ENCODE measurements at regions not wholly inside any gene's neighbourhood (a gene's known extent, or its start where the extent isn't known, plus 50 kb on each side); places are given as distances from the start of the nearest gene placed in this dataset.

GRCh38 chrX:85501349-85501748 is 121.9 kb upstream of the POF1B start:
- no peak for TF ChIP-seq GATA1 (IDR thresholded peaks at IDR 0.05; ENCODE audit: low read depth, low read length)
- TF ChIP-seq POLR2A (IDR thresholded peaks at IDR 0.05; ENCODE audit: low read length), result no peak
- DNase-seq, result no peak

- DNase-seq, result no peak
- no peak for TF ChIP-seq POLR2A (IDR thresholded peaks at IDR 0.05; ENCODE audit: low read length)
- TF ChIP-seq GATA1 (IDR thresholded peaks at IDR 0.05; ENCODE audit: low read depth, low read length), result no peak
These were observed 119.9 kb upstream of the POF1B start for GRCh38 chrX:85499400-85499799.

GRCh38 chrX:85493821-85494220 is 114.4 kb upstream of the POF1B start:
- DNase-seq, result no peak
- TF ChIP-seq POLR2A (IDR thresholded peaks at IDR 0.05; ENCODE audit: low read length) (no peak), GATA1 (IDR thresholded peaks at IDR 0.05; ENCODE audit: low read depth, low read length) (no peak)

- no peak for DNase-seq
- TF ChIP-seq POLR2A (IDR thresholded peaks at IDR 0.05; ENCODE audit: low read length) (no peak), GATA1 (IDR thresholded peaks at IDR 0.05; ENCODE audit: low read depth, low read length) (no peak)
These were observed 74.8 kb upstream of the POF1B start for GRCh38 chrX:85454295-85454694.

GRCh38 chrX:85444613-85445012 is 65.1 kb upstream of the POF1B start:
- no peak for TF ChIP-seq POLR2A (IDR thresholded peaks at IDR 0.05; ENCODE audit: low read length)
- no peak for TF ChIP-seq GATA1 (IDR thresholded peaks at IDR 0.05; ENCODE audit: low read depth, low read length)
- DNase-seq, result no peak

Measured in erythroblast (primary cell).